MM.1S (cell line): ENCODE measurements at regions not wholly inside any gene's neighbourhood (a gene's known extent, or its start where the extent isn't known, plus 50 kb on each side); places are given as distances from the start of the nearest gene placed in this dataset.

Experiments
- DNase-seq: peaks from one replicate; pipeline ENCODE4 v3.0.0-alpha.2; 2015
- H2AFZ ChIP-seq: fragments of 300-600 bp; sonication (generic); 2 replicates; pipeline ENCODE4 v1.6.0; 2016; ENCODE audit warnings: antibody characterized with exemption, low read length
- H3F3A ChIP-seq: fragments of 300-600 bp; sonication (generic); 2 replicates; pipeline ENCODE4 v1.6.1; 2016; ENCODE audit warnings: mild to moderate bottlenecking, antibody characterized with exemption, low read length, moderate library complexity, mixed read lengths; ENCODE audit not compliant: insufficient read depth
- H3K27ac ChIP-seq: fragments of 300-600 bp; sonication (generic); 2 replicates; pipeline ENCODE4 v1.5.1; 2016; ENCODE audit warnings: mild to moderate bottlenecking, low read length
- H3K27me3 ChIP-seq: fragments of 300-600 bp; sonication (generic); replicated peaks from 2 replicates; pipeline ENCODE4 v1.6.0; 2016; ENCODE audit warnings: low read length; ENCODE audit not compliant: insufficient read depth
- H3K36me3 ChIP-seq: fragments of 300-600 bp; sonication (generic); replicated peaks from 2 replicates; pipeline ENCODE4 v1.6.1; 2016; ENCODE audit warnings: mild to moderate bottlenecking, low read length, mixed read lengths; ENCODE audit not compliant: insufficient read depth
- H3K4me1 ChIP-seq: fragments of 300-600 bp; sonication (generic); 2 replicates; pipeline ENCODE4 v1.6.1; 2016; ENCODE audit warnings: low read length, mixed read lengths
- H3K4me2 ChIP-seq: fragments of 300-600 bp; sonication (generic); 2 replicates; pipeline ENCODE4 v1.6.0; 2016; ENCODE audit warnings: low read depth, low read length
- H3K4me3 ChIP-seq: fragments of 300-600 bp; sonication (generic); 2 replicates; pipeline ENCODE4 v1.5.1; 2016; ENCODE audit warnings: low read length, mixed read lengths
- H3K79me2 ChIP-seq: fragments of 300-600 bp; sonication (generic); 2 replicates; pipeline ENCODE4 v1.6.1; 2016; ENCODE audit warnings: mixed run types, low read length, mixed read lengths
- H3K9ac ChIP-seq: fragments of 300-600 bp; sonication (generic); 2 replicates; pipeline ENCODE4 v1.6.1; 2016; ENCODE audit warnings: low read length, mixed read lengths
- H3K9me2 ChIP-seq: fragments of 300-600 bp; sonication (generic); replicated peaks from 2 replicates; pipeline ENCODE4 v1.6.1; 2016; ENCODE audit warnings: mild to moderate bottlenecking, low read length, mixed read lengths; ENCODE audit not compliant: insufficient read depth
- H3K9me3 ChIP-seq: fragments of 300-600 bp; sonication (generic); replicated peaks from 2 replicates; pipeline ENCODE4 v1.6.1; 2016; ENCODE audit warnings: mild to moderate bottlenecking, low read length, mixed read lengths; ENCODE audit not compliant: insufficient read depth
- H4K20me1 ChIP-seq: fragments of 300-600 bp; sonication (generic); 2 replicates; pipeline ENCODE4 v1.6.1; 2016; ENCODE audit warnings: mild to moderate bottlenecking, low read length, moderate library complexity, mixed read lengths; ENCODE audit not compliant: insufficient read depth
- EZH2 ChIP-seq: fragments of 300-600 bp; sonication (generic); optimal IDR thresholded peaks from 2 replicates; pipeline ENCODE3; 2017; ENCODE audit warnings: low read depth, mild to moderate bottlenecking, antibody characterized with exemption, low read length, mixed read lengths
- EZH2phosphoT487 ChIP-seq: fragments of 300-600 bp; sonication (generic); IDR thresholded peaks from 2 replicates; pipeline ENCODE4 v1.6.1; 2018; ENCODE audit warnings: antibody characterized with exemption, low read length
- TF ChIP-seq, protein P1 (sequence below): fragments of 300-600 bp; sonication (generic); IDR thresholded peaks from 2 replicates; pipeline ENCODE4 v1.5.1; 2016; ENCODE audit warnings: antibody characterized with exemption, low read length, mixed read lengths

DNA sequence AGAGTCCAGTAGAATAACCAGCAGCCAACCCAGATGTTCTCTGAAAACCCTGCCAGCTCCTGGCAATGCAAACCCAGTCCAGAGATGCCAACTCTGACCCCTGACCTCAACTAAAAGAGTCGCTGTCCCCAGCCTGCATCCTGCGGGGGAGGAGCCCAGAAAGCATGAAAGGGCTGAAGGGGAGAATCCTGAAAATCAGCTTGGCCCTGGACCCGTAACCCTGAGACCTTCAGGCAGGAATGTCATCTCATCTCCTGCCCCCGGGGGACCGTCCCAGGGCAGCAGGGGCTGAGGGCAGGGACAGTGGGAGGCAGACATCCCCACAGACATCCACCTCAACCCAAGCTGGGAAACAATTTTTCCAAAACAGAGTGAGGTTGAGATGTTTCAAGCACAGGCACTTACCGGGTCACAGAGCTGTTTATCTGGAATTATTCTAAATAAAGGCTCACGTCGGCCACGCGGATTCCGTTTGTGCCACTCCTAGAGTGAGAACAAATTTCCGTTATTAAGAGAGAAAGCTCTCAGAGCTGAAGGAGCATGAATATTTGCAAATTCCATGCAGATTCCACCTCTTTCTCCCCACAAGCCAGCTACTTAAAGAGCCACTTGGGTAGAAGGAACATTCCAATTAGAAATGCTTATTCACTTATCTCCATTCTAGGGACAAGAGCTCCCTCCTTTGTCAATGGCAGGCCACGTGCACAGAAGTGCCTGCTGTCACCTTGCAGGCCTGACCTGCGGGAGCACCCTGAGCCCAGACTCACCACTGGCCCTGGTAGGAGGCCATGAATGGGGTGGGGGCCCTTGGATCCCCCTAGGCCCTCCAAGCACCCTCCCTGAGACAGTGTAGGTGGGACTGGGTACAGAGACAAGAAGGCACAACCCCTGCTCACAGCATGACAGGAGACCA is 240.1 kb downstream of the NPHP4 start:
- H3K27me3 ChIP-seq = peaks cover 97% of the 10 kb centered on the region
- H2AFZ ChIP-seq = no peak overlapping the region
- TF ChIP-seq EZH2 = no peak
- TF ChIP-seq, protein P1, sequence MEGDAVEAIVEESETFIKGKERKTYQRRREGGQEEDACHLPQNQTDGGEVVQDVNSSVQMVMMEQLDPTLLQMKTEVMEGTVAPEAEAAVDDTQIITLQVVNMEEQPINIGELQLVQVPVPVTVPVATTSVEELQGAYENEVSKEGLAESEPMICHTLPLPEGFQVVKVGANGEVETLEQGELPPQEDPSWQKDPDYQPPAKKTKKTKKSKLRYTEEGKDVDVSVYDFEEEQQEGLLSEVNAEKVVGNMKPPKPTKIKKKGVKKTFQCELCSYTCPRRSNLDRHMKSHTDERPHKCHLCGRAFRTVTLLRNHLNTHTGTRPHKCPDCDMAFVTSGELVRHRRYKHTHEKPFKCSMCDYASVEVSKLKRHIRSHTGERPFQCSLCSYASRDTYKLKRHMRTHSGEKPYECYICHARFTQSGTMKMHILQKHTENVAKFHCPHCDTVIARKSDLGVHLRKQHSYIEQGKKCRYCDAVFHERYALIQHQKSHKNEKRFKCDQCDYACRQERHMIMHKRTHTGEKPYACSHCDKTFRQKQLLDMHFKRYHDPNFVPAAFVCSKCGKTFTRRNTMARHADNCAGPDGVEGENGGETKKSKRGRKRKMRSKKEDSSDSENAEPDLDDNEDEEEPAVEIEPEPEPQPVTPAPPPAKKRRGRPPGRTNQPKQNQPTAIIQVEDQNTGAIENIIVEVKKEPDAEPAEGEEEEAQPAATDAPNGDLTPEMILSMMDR = no peak
- TF ChIP-seq EZH2phosphoT487 = no peak
- H4K20me1 ChIP-seq = no peaks in the 10 kb centered on the region
- H3K79me2 ChIP-seq = no peaks in the 10 kb centered on the region
- H3K9me2 ChIP-seq = no peaks in the 10 kb centered on the region
- no peaks in the 10 kb centered on the region for H3K4me1 ChIP-seq
- H3K27ac ChIP-seq = no peak overlapping the region
- H3K36me3 ChIP-seq = no peaks in the 10 kb centered on the region
- H3F3A ChIP-seq = no peaks in the 10 kb centered on the region
- no peak overlapping the region for H3K9ac ChIP-seq
- no peaks in the 10 kb centered on the region for H3K9me3 ChIP-seq
- H3K4me2 ChIP-seq = no peak overlapping the region
- no peak for DNase-seq
- H3K4me3 ChIP-seq = no peak overlapping the region

DNA sequence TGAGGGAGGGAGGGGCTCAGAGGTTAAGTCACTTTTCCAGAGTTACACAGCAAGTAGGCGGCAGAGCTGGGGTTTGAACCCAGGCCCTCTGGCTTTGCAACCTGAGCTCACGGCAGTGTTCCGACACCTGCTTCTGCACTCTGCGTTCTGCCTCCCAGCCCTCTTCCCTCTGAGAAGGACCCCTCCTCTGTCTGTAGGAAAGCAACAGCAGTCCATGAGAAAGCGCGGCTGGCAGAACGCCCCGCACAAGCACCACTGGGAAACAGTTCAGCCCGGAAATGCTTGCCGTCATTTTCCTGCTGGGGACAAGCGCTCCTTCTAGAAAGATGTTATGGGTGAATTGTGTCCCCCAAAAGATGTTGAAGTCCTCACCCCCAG is 241.1 kb downstream of the NPHP4 start:
- TF ChIP-seq EZH2 = no peak
- TF ChIP-seq, protein P1 = no peak
- no peak for TF ChIP-seq EZH2phosphoT487

DNA sequence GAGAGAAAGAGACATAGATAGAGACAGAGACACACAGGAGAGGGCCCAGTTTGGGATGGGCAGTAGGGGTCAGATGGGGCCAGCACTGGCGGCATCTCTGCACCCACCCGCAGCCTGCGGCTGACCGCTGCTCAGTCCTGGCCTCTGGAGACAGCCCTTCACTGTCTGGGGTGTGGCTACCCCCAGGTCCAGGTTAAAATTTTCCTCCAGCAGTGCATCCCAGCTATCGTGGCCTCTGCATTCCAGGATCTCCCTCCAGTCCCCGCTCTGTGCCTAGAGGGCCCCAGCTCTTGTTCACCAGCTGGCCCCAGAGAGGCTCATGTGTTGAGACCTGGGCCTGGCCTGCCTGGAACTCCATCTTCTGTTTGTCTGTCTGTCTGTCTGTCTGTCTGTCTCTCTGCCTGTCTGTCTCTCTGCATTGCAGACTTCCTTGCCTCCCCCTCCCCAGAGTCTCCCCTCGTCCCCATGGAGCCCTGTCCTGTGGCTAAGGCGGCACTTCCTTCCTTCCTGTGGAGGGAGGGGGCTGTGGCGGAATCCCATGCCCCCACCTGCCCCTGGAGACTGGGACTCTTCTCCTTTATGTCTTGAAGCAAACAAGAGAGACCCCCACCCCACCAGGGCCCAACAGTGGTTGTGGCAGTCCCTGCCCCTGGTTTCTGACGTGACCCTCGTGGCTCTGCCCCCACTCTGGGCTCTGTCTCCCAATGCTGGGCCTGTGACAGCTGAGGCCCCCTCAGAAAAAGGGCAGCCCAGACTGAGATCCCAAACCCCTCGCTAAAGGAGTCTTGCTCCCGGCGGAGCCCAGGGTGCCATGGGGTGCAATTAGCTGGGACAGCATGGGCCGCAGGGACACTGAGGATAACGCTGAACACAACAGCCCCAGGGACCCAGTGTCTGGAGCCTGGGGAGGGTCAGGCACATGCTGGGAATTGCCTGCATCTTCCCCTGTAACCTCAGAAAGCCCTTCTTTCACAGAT is 241.8 kb downstream of the NPHP4 start:
- H2AFZ ChIP-seq = no peak overlapping the region
- TF ChIP-seq EZH2 (no peak), EZH2phosphoT487 (no peak)
- TF ChIP-seq, protein P1 = no peak
- H4K20me1 ChIP-seq = no peaks in the 10 kb centered on the region
- no peak overlapping the region for H3K27ac ChIP-seq
- no peaks in the 10 kb centered on the region for H3K79me2 ChIP-seq
- no peak for DNase-seq
- no peaks in the 10 kb centered on the region for H3K4me1 ChIP-seq
- no peaks in the 10 kb centered on the region for H3K9me2 ChIP-seq
- no peak overlapping the region for H3K9ac ChIP-seq
- no peaks in the 10 kb centered on the region for H3K9me3 ChIP-seq
- H3F3A ChIP-seq = no peaks in the 10 kb centered on the region
- H3K4me3 ChIP-seq = no peak overlapping the region
- peaks cover 97% of the 10 kb centered on the region for H3K27me3 ChIP-seq
- no peak overlapping the region for H3K4me2 ChIP-seq
- no peaks in the 10 kb centered on the region for H3K36me3 ChIP-seq

More for the DNA sequence above, 241.1 kb downstream of the NPHP4 start:
- Histone ChIP-seq H3K9ac (no peak overlapping the region), H2AFZ (no peak overlapping the region), H4K20me1 (no peaks in the 10 kb centered on the region), H3K9me3 (no peaks in the 10 kb centered on the region), H3F3A (no peaks in the 10 kb centered on the region), H3K4me2 (no peak overlapping the region), H3K4me3 (no peak overlapping the region), H3K9me2 (no peaks in the 10 kb centered on the region), H3K79me2 (no peaks in the 10 kb centered on the region), H3K27me3 (peaks cover 97% of the 10 kb centered on the region), H3K27ac (no peak overlapping the region), H3K4me1 (no peaks in the 10 kb centered on the region), H3K36me3 (no peaks in the 10 kb centered on the region)
- no peak for DNase-seq
